Osteocyte (in vitro differentiated cells): ENCODE measurements at regions not wholly inside any gene's neighbourhood (a gene's known extent, or its start where the extent isn't known, plus 50 kb on each side); places are given as distances from the start of the nearest gene placed in this dataset.

Source experiments
- DNase-seq: peaks from one replicate; pipeline ENCODE4 v3.0.0; 2021; ENCODE audit warnings: mixed read lengths; ENCODE audit not compliant: unreplicated experiment; ENCODE audit errors: extremely low spot score
- H3K27ac Mint-ChIP-seq: one replicate; pipeline ENCODE4 v1.8.0; 2021; ENCODE audit warnings: mild to moderate bottlenecking, mixed read lengths; ENCODE audit not compliant: unreplicated experiment
- H3K27me3 Mint-ChIP-seq: one replicate; pipeline ENCODE4 v1.8.0; 2021; ENCODE audit warnings: mixed read lengths; ENCODE audit not compliant: unreplicated experiment
- H3K36me3 Mint-ChIP-seq: one replicate; pipeline ENCODE4 v1.8.0; 2021; ENCODE audit warnings: mixed read lengths; ENCODE audit not compliant: unreplicated experiment
- H3K4me1 Mint-ChIP-seq: one replicate; pipeline ENCODE4 v1.8.0; 2021; ENCODE audit warnings: mixed read lengths; ENCODE audit not compliant: unreplicated experiment
- H3K4me3 Mint-ChIP-seq: one replicate; pipeline ENCODE4 v1.8.0; 2021; ENCODE audit warnings: mild to moderate bottlenecking, moderate library complexity, mixed read lengths; ENCODE audit not compliant: unreplicated experiment
- H3K9me3 Mint-ChIP-seq: one replicate; pipeline ENCODE4 v1.8.0; 2021; ENCODE audit warnings: mixed read lengths; ENCODE audit not compliant: unreplicated experiment
- TF ChIP-seq, protein P1 (sequence below): fragments of 200-600 bp; sonication (generic); IDR thresholded peaks from 2 replicates; pipeline ENCODE4 v1.5.0; 2021; ENCODE audit warnings: antibody characterized with exemption, mild to moderate bottlenecking, moderate library complexity

DNA sequence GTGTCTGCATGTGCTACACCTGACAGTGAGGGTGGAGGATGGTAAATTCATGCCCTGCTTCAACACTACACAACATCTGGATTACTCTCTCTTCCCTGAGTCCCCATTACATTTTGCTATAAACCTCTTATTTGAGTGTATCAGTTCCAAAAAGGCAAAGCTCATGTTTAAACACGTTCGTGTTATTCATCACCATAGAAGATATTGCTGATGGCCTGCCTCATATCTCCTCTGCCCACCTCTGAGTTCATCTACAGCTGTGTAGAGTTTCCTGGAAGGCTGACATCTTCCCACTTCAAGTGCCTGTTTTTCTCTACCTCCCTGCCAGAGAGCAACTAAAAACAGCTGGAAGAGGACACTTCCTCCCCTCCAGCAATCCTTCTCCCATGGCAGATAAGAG, 433.2 kb downstream of the ISL1 start:
- Mint-ChIP-seq H3K27me3 (no peaks in the 10 kb centered on the region), H3K36me3 (no peaks in the 10 kb centered on the region), H3K9me3 (no peaks in the 10 kb centered on the region), H3K4me1 (no peaks in the 10 kb centered on the region), H3K27ac (no peak overlapping the region), H3K4me3 (no peak overlapping the region)
- TF ChIP-seq, protein P1, sequence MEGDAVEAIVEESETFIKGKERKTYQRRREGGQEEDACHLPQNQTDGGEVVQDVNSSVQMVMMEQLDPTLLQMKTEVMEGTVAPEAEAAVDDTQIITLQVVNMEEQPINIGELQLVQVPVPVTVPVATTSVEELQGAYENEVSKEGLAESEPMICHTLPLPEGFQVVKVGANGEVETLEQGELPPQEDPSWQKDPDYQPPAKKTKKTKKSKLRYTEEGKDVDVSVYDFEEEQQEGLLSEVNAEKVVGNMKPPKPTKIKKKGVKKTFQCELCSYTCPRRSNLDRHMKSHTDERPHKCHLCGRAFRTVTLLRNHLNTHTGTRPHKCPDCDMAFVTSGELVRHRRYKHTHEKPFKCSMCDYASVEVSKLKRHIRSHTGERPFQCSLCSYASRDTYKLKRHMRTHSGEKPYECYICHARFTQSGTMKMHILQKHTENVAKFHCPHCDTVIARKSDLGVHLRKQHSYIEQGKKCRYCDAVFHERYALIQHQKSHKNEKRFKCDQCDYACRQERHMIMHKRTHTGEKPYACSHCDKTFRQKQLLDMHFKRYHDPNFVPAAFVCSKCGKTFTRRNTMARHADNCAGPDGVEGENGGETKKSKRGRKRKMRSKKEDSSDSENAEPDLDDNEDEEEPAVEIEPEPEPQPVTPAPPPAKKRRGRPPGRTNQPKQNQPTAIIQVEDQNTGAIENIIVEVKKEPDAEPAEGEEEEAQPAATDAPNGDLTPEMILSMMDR, result no peak
- DNase-seq, result no peak

DNA sequence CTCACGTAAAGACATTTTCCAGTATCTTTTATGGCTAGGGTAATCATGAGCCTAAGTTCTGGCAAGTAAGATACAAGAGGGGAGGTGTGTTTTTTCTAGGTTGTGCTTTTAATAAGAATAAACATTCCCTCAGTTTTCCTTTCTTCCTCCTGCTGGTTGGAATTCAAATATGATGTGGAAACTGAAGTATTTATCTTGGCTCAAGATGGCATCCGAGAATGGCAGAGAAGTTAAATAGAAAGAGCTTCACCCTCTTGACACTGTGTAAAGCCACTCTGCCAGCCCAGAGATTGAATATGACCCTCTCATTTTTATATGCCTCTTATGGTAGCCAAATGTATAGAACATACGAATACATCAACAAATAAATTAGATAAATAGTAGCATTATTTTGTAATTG, 438.4 kb downstream of the ISL1 start:
- DNase-seq, result no peak
- TF ChIP-seq, protein P1, result no peak
- no peak overlapping the region for H3K4me3 Mint-ChIP-seq
- H3K36me3 Mint-ChIP-seq, result no peaks in the 10 kb centered on the region
- no peaks in the 10 kb centered on the region for H3K9me3 Mint-ChIP-seq
- no peaks in the 10 kb centered on the region for H3K27me3 Mint-ChIP-seq
- no peak overlapping the region for H3K27ac Mint-ChIP-seq
- no peaks in the 10 kb centered on the region for H3K4me1 Mint-ChIP-seq

DNA sequence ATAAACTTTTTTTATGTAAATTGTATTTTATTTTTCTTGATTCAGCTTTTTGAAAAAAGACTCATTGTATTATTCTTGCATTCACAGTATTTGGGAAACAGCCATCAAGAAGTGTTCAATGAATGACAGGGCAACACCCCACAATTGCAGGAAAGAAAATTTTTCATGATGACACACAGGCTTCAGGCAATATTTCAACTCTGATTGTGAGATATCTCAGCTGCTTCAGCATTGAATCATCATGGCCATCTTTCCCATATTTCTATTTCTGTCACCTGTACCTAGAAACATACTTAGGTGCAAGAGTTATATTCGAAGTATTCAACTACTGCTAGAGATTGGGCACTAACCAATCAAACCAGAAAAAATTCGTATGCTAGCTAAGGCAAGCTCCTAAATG, 446.0 kb downstream of the ISL1 start:
- H3K4me3 Mint-ChIP-seq, result no peak overlapping the region
- no peaks in the 10 kb centered on the region for H3K9me3 Mint-ChIP-seq
- peaks cover 2% of the 10 kb centered on the region for H3K4me1 Mint-ChIP-seq
- DNase-seq, result no peak
- H3K27me3 Mint-ChIP-seq, result no peaks in the 10 kb centered on the region
- H3K27ac Mint-ChIP-seq, result no peak overlapping the region
- TF ChIP-seq, protein P1, result no peak
- H3K36me3 Mint-ChIP-seq, result no peaks in the 10 kb centered on the region

DNA sequence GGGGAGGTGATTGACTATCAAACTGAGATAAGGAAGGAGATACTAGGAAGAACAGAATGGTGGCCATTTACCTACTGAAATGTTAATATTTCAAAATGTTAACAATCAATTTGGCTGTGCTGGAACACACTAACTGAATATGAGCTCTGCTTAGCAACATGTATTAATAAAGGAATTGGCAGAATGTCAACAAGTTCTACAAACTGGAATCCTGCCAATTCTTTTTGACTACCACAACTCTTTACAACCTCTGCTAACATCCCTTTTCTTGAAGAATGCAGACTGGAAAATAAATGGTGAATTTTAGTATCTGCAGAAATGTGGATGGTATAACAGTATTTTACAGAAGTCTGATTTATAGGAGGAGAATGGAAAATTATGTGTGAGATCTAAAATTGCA, 446.4 kb downstream of the ISL1 start:
- TF ChIP-seq, protein P1, result no peak
- no peak overlapping the region for H3K4me3 Mint-ChIP-seq
- H3K36me3 Mint-ChIP-seq, result no peaks in the 10 kb centered on the region
- DNase-seq, result no peak
- no peak overlapping the region for H3K27ac Mint-ChIP-seq
- H3K27me3 Mint-ChIP-seq, result no peaks in the 10 kb centered on the region
- H3K9me3 Mint-ChIP-seq, result no peaks in the 10 kb centered on the region
- H3K4me1 Mint-ChIP-seq, result peaks cover 2% of the 10 kb centered on the region

DNA sequence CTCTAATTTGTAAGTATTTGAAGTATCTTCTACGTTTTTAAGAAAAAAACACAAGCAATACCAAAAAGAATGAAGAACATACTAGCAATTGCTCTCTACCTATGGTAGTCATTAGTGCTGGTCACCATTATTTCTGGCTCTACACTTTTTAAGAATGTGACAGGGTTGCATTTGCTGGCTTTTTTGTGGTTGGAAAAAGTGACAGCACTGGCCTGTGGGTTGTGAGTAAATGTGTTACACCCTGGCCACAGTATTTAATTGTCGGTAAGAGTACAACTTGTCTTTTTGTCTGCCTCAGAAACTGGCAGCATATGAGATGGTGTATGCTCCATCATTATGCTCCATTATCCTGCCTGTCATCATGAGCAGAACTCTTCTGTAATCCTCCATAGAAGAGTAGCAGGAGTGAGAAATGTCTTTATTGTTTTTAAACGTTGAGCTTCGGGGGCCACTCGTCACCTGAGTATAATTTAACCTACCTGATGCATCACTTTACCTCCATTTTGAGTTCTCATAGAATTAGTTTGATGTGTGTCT, 449.8 kb downstream of the ISL1 start:
- no peak overlapping the region for H3K27ac Mint-ChIP-seq
- no peaks in the 10 kb centered on the region for H3K27me3 Mint-ChIP-seq
- H3K36me3 Mint-ChIP-seq, result no peaks in the 10 kb centered on the region
- H3K4me3 Mint-ChIP-seq, result no peak overlapping the region
- TF ChIP-seq, protein P1, result no peak
- peaks cover 2% of the 10 kb centered on the region for H3K4me1 Mint-ChIP-seq
- no peaks in the 10 kb centered on the region for H3K9me3 Mint-ChIP-seq
- no peak for DNase-seq
